ENCODE measurements at regions not wholly inside any gene's neighbourhood (a gene's known extent, or its start where the extent isn't known, plus 50 kb on each side); places are given as distances from the start of the nearest gene placed in this dataset.

- Histone ChIP-seq H4K20me1 (replicated peaks in 1 of 2; ENCODE audit: control insufficient read depth in 1 of 2, insufficient read depth in 2 of 2, low read length in 2 of 2) (no peaks in the 10 kb centered on the region), H3K4ac (replicated peaks; ENCODE audit: insufficient read length, low read depth, low read length) (no peak overlapping the region), H3K4me2 (ENCODE audit: insufficient read depth in 1 of 2, low read depth in 2 of 2, low read length in 2 of 2) (no peak overlapping the region), H3K18ac (ENCODE audit: extremely low read depth, low read length) (no peak overlapping the region), H3K27ac (ENCODE audit: low read depth, low read length) (no peak overlapping the region), H3K23ac (ENCODE audit: insufficient read length) (no peak overlapping the region), H3K9ac (replicated peaks in 1 of 4; ENCODE audit: extremely low read depth in 1 of 4, low read depth in 3 of 4, low read length in 3 of 4) (no peak overlapping the region), H2AK5ac (ENCODE audit: low read depth, low read length) (no peak overlapping the region), H2BK120ac (replicated peaks; ENCODE audit: low read depth, low read length) (no peak overlapping the region), H4K5ac (ENCODE audit: insufficient read length, low read depth, low read length) (no peak overlapping the region), H3K79me1 (ENCODE audit: low read depth, low read length) (no peaks in the 10 kb centered on the region), H2BK15ac (ENCODE audit: low read length) (no peak overlapping the region), H3K14ac (ENCODE audit: insufficient read length) (no peak overlapping the region), H3K9me3 (ENCODE audit: insufficient read depth in 2 of 2, low read depth in 1 of 2, low read length in 1 of 2) (no peaks in the 10 kb centered on the region), H3K23me2 (ENCODE audit: low read depth, low read length) (no peaks in the 10 kb centered on the region; the same call in none of the 2 replicates), H3K79me2 (ENCODE audit: control insufficient read depth in 1 of 2, insufficient read depth in 2 of 2, low read length in 2 of 2) (no peaks in the 10 kb centered on the region), H4K8ac (ENCODE audit: extremely low read depth, insufficient read depth, low read length) (no peak overlapping the region), H3K56ac (replicated peaks; ENCODE audit: insufficient read length, low read depth, low read length) (no peak overlapping the region), H3K4me1 (replicated peaks in 1 of 4; ENCODE audit: control insufficient read depth in 3 of 4, insufficient read depth in 4 of 4, low read length in 3 of 4) (no peaks in the 10 kb centered on the region), H2BK20ac (ENCODE audit: low read length) (no peak overlapping the region), H2BK12ac (ENCODE audit: low read depth, low read length) (no peak overlapping the region), H3K4me3 (ENCODE audit: extremely low read depth in 1 of 4, insufficient read depth in 2 of 4, low read depth in 3 of 4, low read length in 4 of 4) (no peak overlapping the region), H3K36me3 (ENCODE audit: control insufficient read depth in 2 of 4, insufficient read depth in 4 of 4, low read length in 3 of 4) (no peaks in the 10 kb centered on the region), H2AFZ (ENCODE audit: low read length) (no peak overlapping the region), H3K27me3 (replicated peaks in 1 of 4; ENCODE audit: control insufficient read depth in 3 of 4, extremely low read depth in 1 of 4, insufficient read depth in 3 of 4, low read length in 3 of 4) (no peaks in the 10 kb centered on the region), H2BK5ac (ENCODE audit: low read depth, low read length) (no peak overlapping the region), H4K91ac (replicated peaks; ENCODE audit: insufficient read length, low read length) (no peak overlapping the region)
- DNase-seq (ENCODE audit: low read depth in 1 of 2, low spot score in 2 of 2) (no peak), FAIRE-seq (no peak)
- TF ChIP-seq CTBP2 (IDR thresholded peaks at IDR 0.05; ENCODE audit: borderline replicate concordance, insufficient read depth, insufficient read length, low read length) (no peak), KDM1A (IDR thresholded peaks at IDR 0.05; ENCODE audit: borderline replicate concordance, low read length) (no peak), SIX5 (IDR thresholded peaks at IDR 0.05; ENCODE audit: low read depth, low read length) (no peak), SP1 (IDR thresholded peaks at IDR 0.05; ENCODE audit: low read depth, low read length) (no peak), CREB1 (IDR thresholded peaks at IDR 0.05) (no peak)
- CTCF ChIA-PET (ENCODE audit: partially characterized antibody) = interaction anchor here (1.2 kb wide), 1 partner anchor 11 kb away, joined by 3 read pairs; no protein-coding TSS in a partner anchor
- WGBS, 2 experiments (ENCODE audit: extremely low coverage in 1 of 2, insufficient coverage in 1 of 2, insufficient read length in 1 of 2, insufficient replicate concordance in 2 of 2, low coverage in 1 of 2, low lambda C conversion rate in 2 of 2, missing lambda C conversion rate in 1 of 2) = 88% methylated on average over 3 of the region's 3 CpGs; no CpG with 5 or more reads in 1 of the 2 experiments
- POLR2A ChIA-PET (ENCODE audit: partially characterized antibody) = no interaction called here
Observed at GRCh38 chr3:30358871-30359270, 247.5 kb upstream of the TGFBR2 start.
